Osteocyte (in vitro differentiated cells): ENCODE measurements at regions not wholly inside any gene's neighbourhood (a gene's known extent, or its start where the extent isn't known, plus 50 kb on each side); places are given as distances from the start of the nearest gene placed in this dataset.
"Not testable (repeated sequence)": the region's sequence is repeated elsewhere in the genome, so short reads cannot be mapped to it uniquely, and the experiment has no call there.

Source experiments
- DNase-seq: peaks from one replicate; pipeline ENCODE4 v3.0.0; 2021; ENCODE audit warnings: mixed read lengths; ENCODE audit not compliant: unreplicated experiment; ENCODE audit errors: extremely low spot score
- H3K27ac Mint-ChIP-seq: one replicate; pipeline ENCODE4 v1.8.0; 2021; ENCODE audit warnings: mild to moderate bottlenecking, mixed read lengths; ENCODE audit not compliant: unreplicated experiment
- H3K27me3 Mint-ChIP-seq: one replicate; pipeline ENCODE4 v1.8.0; 2021; ENCODE audit warnings: mixed read lengths; ENCODE audit not compliant: unreplicated experiment
- H3K36me3 Mint-ChIP-seq: one replicate; pipeline ENCODE4 v1.8.0; 2021; ENCODE audit warnings: mixed read lengths; ENCODE audit not compliant: unreplicated experiment
- H3K4me1 Mint-ChIP-seq: one replicate; pipeline ENCODE4 v1.8.0; 2021; ENCODE audit warnings: mixed read lengths; ENCODE audit not compliant: unreplicated experiment
- H3K4me3 Mint-ChIP-seq: one replicate; pipeline ENCODE4 v1.8.0; 2021; ENCODE audit warnings: mild to moderate bottlenecking, moderate library complexity, mixed read lengths; ENCODE audit not compliant: unreplicated experiment
- H3K9me3 Mint-ChIP-seq: one replicate; pipeline ENCODE4 v1.8.0; 2021; ENCODE audit warnings: mixed read lengths; ENCODE audit not compliant: unreplicated experiment
- CTCF ChIP-seq: fragments of 200-600 bp; sonication (generic); IDR thresholded peaks from 2 replicates; pipeline ENCODE4 v1.5.0; 2021; ENCODE audit warnings: antibody characterized with exemption, mild to moderate bottlenecking, moderate library complexity

- Mint-ChIP-seq H3K4me3 (no peak overlapping the region), H3K27ac (no peak overlapping the region), H3K27me3 (no peaks in the 10 kb centered on the region), H3K36me3 (no peaks in the 10 kb centered on the region), H3K4me1 (no peaks in the 10 kb centered on the region), H3K9me3 (peaks cover 38% of the 10 kb centered on the region)
- no peak for TF ChIP-seq CTCF
- DNase-seq = no peak
Observed at GRCh38 chr17:22374741-22375140, 682.4 kb downstream of the KCNJ18 start.

DNA sequence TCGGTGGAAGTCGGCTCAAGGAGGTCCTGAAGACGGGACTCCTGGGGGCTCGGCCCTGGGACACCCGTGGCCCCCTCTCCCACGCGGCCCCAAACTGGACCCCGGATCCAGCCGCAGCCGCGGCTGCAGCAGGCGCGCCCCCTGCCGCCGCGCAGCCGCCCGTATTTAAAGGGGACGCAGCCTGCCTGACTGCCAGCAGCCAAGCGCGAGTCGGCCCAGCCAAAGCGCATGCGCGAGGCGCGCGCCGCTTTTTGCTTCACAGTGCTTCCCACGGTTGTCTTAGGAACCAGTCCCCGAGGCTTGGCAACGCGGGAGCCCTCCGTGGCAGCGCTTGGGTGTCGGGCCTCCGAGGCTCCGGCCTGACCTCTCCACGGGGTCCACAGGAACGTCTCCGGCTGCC, 684.4 kb downstream of the KCNJ18 start:
- not testable (repeated sequence) for H3K27me3 Mint-ChIP-seq, H3K4me3 Mint-ChIP-seq, H3K27ac Mint-ChIP-seq, H3K4me1 Mint-ChIP-seq, H3K36me3 Mint-ChIP-seq
- DNase-seq = peak; percentile 78
- peaks cover 24% of the 10 kb centered on the region for H3K9me3 Mint-ChIP-seq

- not testable (repeated sequence) for H3K27me3 Mint-ChIP-seq, H3K4me3 Mint-ChIP-seq, H3K27ac Mint-ChIP-seq, H3K9me3 Mint-ChIP-seq, H3K36me3 Mint-ChIP-seq, DNase-seq, H3K4me1 Mint-ChIP-seq
Observed at GRCh38 chr17:22378748-22379147, 686.4 kb downstream of the KCNJ18 start.

DNA sequence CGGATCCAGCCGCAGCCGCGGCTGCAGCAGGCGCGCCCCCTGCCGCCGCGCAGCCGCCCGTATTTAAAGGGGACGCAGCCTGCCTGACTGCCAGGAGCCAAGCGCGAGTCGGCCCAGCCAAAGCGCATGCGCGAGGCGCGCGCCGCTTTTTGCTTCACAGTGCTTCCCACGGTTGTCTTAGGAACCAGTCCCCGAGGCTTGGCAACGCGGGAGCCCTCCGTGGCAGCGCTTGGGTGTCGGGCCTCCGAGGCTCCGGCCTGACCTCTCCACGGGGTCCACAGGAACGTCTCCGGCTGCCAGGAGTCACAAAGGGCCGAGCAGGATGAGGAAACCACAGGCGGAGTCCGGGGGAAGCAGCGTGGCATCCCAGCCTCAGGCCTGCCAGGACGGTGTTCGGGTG, 689.3 kb downstream of the KCNJ18 start:
- H3K4me3 Mint-ChIP-seq, H3K27ac Mint-ChIP-seq, H3K27me3 Mint-ChIP-seq, DNase-seq, H3K36me3 Mint-ChIP-seq, H3K9me3 Mint-ChIP-seq, H3K4me1 Mint-ChIP-seq: not testable (repeated sequence)

GRCh38 chr17:22383772-22384460, 691.6 kb downstream of the KCNJ18 start:
- not testable (repeated sequence) for H3K4me1 Mint-ChIP-seq, H3K4me3 Mint-ChIP-seq, H3K27me3 Mint-ChIP-seq, H3K36me3 Mint-ChIP-seq, H3K27ac Mint-ChIP-seq, H3K9me3 Mint-ChIP-seq, DNase-seq

GRCh38 chr17:22384461-22384800, 692.1 kb downstream of the KCNJ18 start:
- H3K4me1 Mint-ChIP-seq, H3K4me3 Mint-ChIP-seq, H3K27me3 Mint-ChIP-seq, DNase-seq, H3K27ac Mint-ChIP-seq, H3K9me3 Mint-ChIP-seq, H3K36me3 Mint-ChIP-seq: not testable (repeated sequence)

GRCh38 chr17:22398446-22398845, 706.1 kb downstream of the KCNJ18 start:
- not testable (repeated sequence) for H3K4me1 Mint-ChIP-seq, H3K36me3 Mint-ChIP-seq, H3K27ac Mint-ChIP-seq, DNase-seq, H3K27me3 Mint-ChIP-seq, H3K9me3 Mint-ChIP-seq, H3K4me3 Mint-ChIP-seq

- not testable (repeated sequence) for H3K27me3 Mint-ChIP-seq, H3K27ac Mint-ChIP-seq, H3K36me3 Mint-ChIP-seq, H3K4me3 Mint-ChIP-seq, DNase-seq, H3K4me1 Mint-ChIP-seq, H3K9me3 Mint-ChIP-seq
Observed at GRCh38 chr17:22399037-22399436, 706.7 kb downstream of the KCNJ18 start.

GRCh38 chr17:22405080-22405479, 712.8 kb downstream of the KCNJ18 start:
- not testable (repeated sequence) for H3K4me3 Mint-ChIP-seq, H3K9me3 Mint-ChIP-seq, DNase-seq, H3K4me1 Mint-ChIP-seq, H3K27me3 Mint-ChIP-seq, H3K27ac Mint-ChIP-seq, H3K36me3 Mint-ChIP-seq
